ENCODE measurements at regions not wholly inside any gene's neighbourhood (a gene's known extent, or its start where the extent isn't known, plus 50 kb on each side); places are given as distances from the start of the nearest gene placed in this dataset.

DNA sequence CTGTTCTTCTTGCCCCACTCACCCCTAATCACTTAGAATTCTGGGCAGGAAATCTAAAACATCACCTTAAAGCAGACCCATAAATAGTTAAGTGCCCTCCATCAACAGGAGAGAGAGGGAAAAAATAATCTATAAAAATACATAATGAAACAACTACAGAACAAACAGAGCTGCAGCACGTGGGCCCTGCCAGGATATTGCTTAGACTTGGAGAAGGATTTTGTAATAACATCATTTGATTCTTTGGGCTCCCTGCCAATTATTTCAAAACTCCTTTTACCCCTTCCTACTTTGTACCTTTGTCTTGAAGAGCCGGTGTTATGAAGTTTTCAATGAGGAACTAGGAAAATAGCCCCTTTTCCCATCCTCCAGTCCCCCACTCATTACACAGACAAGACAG, 130.6 kb upstream of the TOX3 start:
- no peak for TF ChIP-seq EZH2 (IDR thresholded peaks at IDR 0.05)
- TF ChIP-seq POLR2AphosphoS5 (IDR thresholded peaks at IDR 0.05; ENCODE audit: borderline replicate concordance, low read depth, low read length), result no peak
